ENCODE measurements at regions not wholly inside any gene's neighbourhood (a gene's known extent, or its start where the extent isn't known, plus 50 kb on each side); places are given as distances from the start of the nearest gene placed in this dataset.

- no peak overlapping the region for H3K27ac ChIP-seq (ENCODE audit: low read depth, low read length, severe bottlenecking)
- H3K4me1 ChIP-seq (ENCODE audit: control insufficient read depth, insufficient read depth, low read length, poor library complexity, severe bottlenecking), result no peaks in the 10 kb centered on the region
- 94% methylated on average over 2 of the region's 2 CpGs for WGBS, 2 experiments (ENCODE audit: insufficient coverage in 2 of 2)
- H3K36me3 ChIP-seq (ENCODE audit: control insufficient read depth, insufficient read depth, low read length), result no peaks in the 10 kb centered on the region
- H3K9me3 ChIP-seq (ENCODE audit: control insufficient read depth, low read length), result no peaks in the 10 kb centered on the region
- H3K4me3 ChIP-seq (ENCODE audit: extremely low read depth, insufficient read depth, low read length, poor library complexity, severe bottlenecking), result no peak overlapping the region
Observed at GRCh38 chr1:90782046-90782445, 64.9 kb upstream of the BARHL2 start.

GRCh38 chr1:90781534-90781933 lies 64.4 kb upstream of the BARHL2 start:
- Histone ChIP-seq H3K4me1 (ENCODE audit: control insufficient read depth, insufficient read depth, low read length, poor library complexity, severe bottlenecking) (no peaks in the 10 kb centered on the region), H3K4me3 (ENCODE audit: extremely low read depth, insufficient read depth, low read length, poor library complexity, severe bottlenecking) (no peak overlapping the region), H3K36me3 (ENCODE audit: control insufficient read depth, insufficient read depth, low read length) (no peaks in the 10 kb centered on the region), H3K27ac (ENCODE audit: low read depth, low read length, severe bottlenecking) (no peak overlapping the region), H3K9me3 (ENCODE audit: control insufficient read depth, low read length) (no peaks in the 10 kb centered on the region)
- 94 to 95% methylated on average over 5 to 6 of the region's 6 CpGs for WGBS, 2 experiments (ENCODE audit: insufficient coverage in 2 of 2)

GRCh38 chr1:90780981-90781380 lies 63.9 kb upstream of the BARHL2 start:
- 93% methylated on average over 2 of the region's 2 CpGs; no CpG with 5 or more reads in 1 of the 2 experiments for WGBS, 2 experiments (ENCODE audit: insufficient coverage in 2 of 2)
- H3K4me1 ChIP-seq (ENCODE audit: control insufficient read depth, insufficient read depth, low read length, poor library complexity, severe bottlenecking), result no peaks in the 10 kb centered on the region
- H3K36me3 ChIP-seq (ENCODE audit: control insufficient read depth, insufficient read depth, low read length), result no peaks in the 10 kb centered on the region
- no peaks in the 10 kb centered on the region for H3K9me3 ChIP-seq (ENCODE audit: control insufficient read depth, low read length)
- H3K4me3 ChIP-seq (ENCODE audit: extremely low read depth, insufficient read depth, low read length, poor library complexity, severe bottlenecking), result no peak overlapping the region
- H3K27ac ChIP-seq (ENCODE audit: low read depth, low read length, severe bottlenecking), result no peak overlapping the region

- Histone ChIP-seq H3K36me3 (ENCODE audit: control insufficient read depth, insufficient read depth, low read length) (no peaks in the 10 kb centered on the region), H3K4me1 (ENCODE audit: control insufficient read depth, insufficient read depth, low read length, poor library complexity, severe bottlenecking) (no peaks in the 10 kb centered on the region), H3K4me3 (ENCODE audit: extremely low read depth, insufficient read depth, low read length, poor library complexity, severe bottlenecking) (no peak overlapping the region), H3K27ac (ENCODE audit: low read depth, low read length, severe bottlenecking) (no peak overlapping the region), H3K9me3 (ENCODE audit: control insufficient read depth, low read length) (no peaks in the 10 kb centered on the region)
- WGBS, 2 experiments (ENCODE audit: insufficient coverage in 2 of 2), result 91 to 93% methylated on average over 3 to 4 of the region's 4 CpGs
Observed at GRCh38 chr1:90779573-90779972, 62.5 kb upstream of the BARHL2 start.

GRCh38 chr1:90778486-90778885 lies 61.4 kb upstream of the BARHL2 start:
- Histone ChIP-seq H3K4me3 (ENCODE audit: extremely low read depth, insufficient read depth, low read length, poor library complexity, severe bottlenecking) (no peak overlapping the region), H3K9me3 (ENCODE audit: control insufficient read depth, low read length) (no peaks in the 10 kb centered on the region), H3K4me1 (ENCODE audit: control insufficient read depth, insufficient read depth, low read length, poor library complexity, severe bottlenecking) (no peaks in the 10 kb centered on the region), H3K36me3 (ENCODE audit: control insufficient read depth, insufficient read depth, low read length) (no peaks in the 10 kb centered on the region), H3K27ac (ENCODE audit: low read depth, low read length, severe bottlenecking) (no peak overlapping the region)

- H3K9me3 ChIP-seq (ENCODE audit: control insufficient read depth, low read length), result no peaks in the 10 kb centered on the region
- no peaks in the 10 kb centered on the region for H3K4me1 ChIP-seq (ENCODE audit: control insufficient read depth, insufficient read depth, low read length, poor library complexity, severe bottlenecking)
- H3K36me3 ChIP-seq (ENCODE audit: control insufficient read depth, insufficient read depth, low read length), result no peaks in the 10 kb centered on the region
- no peak overlapping the region for H3K27ac ChIP-seq (ENCODE audit: low read depth, low read length, severe bottlenecking)
- WGBS, 2 experiments (ENCODE audit: insufficient coverage in 2 of 2), result 95 to 100% methylated on average over 2 to 3 of the region's 3 CpGs
- H3K4me3 ChIP-seq (ENCODE audit: extremely low read depth, insufficient read depth, low read length, poor library complexity, severe bottlenecking), result no peak overlapping the region
Observed at GRCh38 chr1:90773812-90774211, 56.7 kb upstream of the BARHL2 start.

GRCh38 chr1:90768826-90769225 lies 51.7 kb upstream of the BARHL2 start:
- H3K9me3 ChIP-seq (ENCODE audit: control insufficient read depth, low read length), result no peaks in the 10 kb centered on the region
- H3K4me1 ChIP-seq (ENCODE audit: control insufficient read depth, insufficient read depth, low read length, poor library complexity, severe bottlenecking), result no peaks in the 10 kb centered on the region
- H3K4me3 ChIP-seq (ENCODE audit: extremely low read depth, insufficient read depth, low read length, poor library complexity, severe bottlenecking), result no peak overlapping the region
- 94 to 100% methylated on average over 1 to 2 of the region's 2 CpGs for WGBS, 2 experiments (ENCODE audit: insufficient coverage in 2 of 2)
- H3K27ac ChIP-seq (ENCODE audit: low read depth, low read length, severe bottlenecking), result no peak overlapping the region
- no peaks in the 10 kb centered on the region for H3K36me3 ChIP-seq (ENCODE audit: control insufficient read depth, insufficient read depth, low read length)

- WGBS, 2 experiments (ENCODE audit: insufficient coverage in 2 of 2), result 100% methylated on average over 1 of the region's 1 CpG; no CpG with 5 or more reads in 1 of the 2 experiments
- Histone ChIP-seq H3K27ac (ENCODE audit: low read depth, low read length, severe bottlenecking) (no peak overlapping the region), H3K4me3 (ENCODE audit: extremely low read depth, insufficient read depth, low read length, poor library complexity, severe bottlenecking) (no peak overlapping the region), H3K4me1 (ENCODE audit: control insufficient read depth, insufficient read depth, low read length, poor library complexity, severe bottlenecking) (no peaks in the 10 kb centered on the region), H3K36me3 (ENCODE audit: control insufficient read depth, insufficient read depth, low read length) (no peaks in the 10 kb centered on the region), H3K9me3 (ENCODE audit: control insufficient read depth, low read length) (no peaks in the 10 kb centered on the region)
Observed at GRCh38 chr1:90768098-90768497, 51.0 kb upstream of the BARHL2 start.
